ENCODE measurements at regions not wholly inside any gene's neighbourhood (a gene's known extent, or its start where the extent isn't known, plus 50 kb on each side); places are given as distances from the start of the nearest gene placed in this dataset.
"Not testable (repeated sequence)": the region's sequence is repeated elsewhere in the genome, so short reads cannot be mapped to it uniquely, and the experiment has no call there.

- no peak for DNase-seq
These were observed 248.7 kb upstream of the IRF2BP2 start for GRCh38 chr1:234858722-234859121.

GRCh38 chr1:234856845-234857245 lies 246.9 kb upstream of the IRF2BP2 start:
- no peak for DNase-seq

GRCh38 chr1:234855851-234856250 lies 245.9 kb upstream of the IRF2BP2 start:
- no peak for DNase-seq

- DNase-seq: no peak
These were observed 244.7 kb upstream of the IRF2BP2 start for GRCh38 chr1:234854645-234855039.

GRCh38 chr1:234853906-234854644 lies 244.1 kb upstream of the IRF2BP2 start:
- no peak for DNase-seq

GRCh38 chr1:234852659-234853058 lies 242.7 kb upstream of the IRF2BP2 start:
- no peak for DNase-seq

GRCh38 chr1:234851450-234852438 lies 241.8 kb upstream of the IRF2BP2 start:
- DNase-seq: no peak

- no peak for DNase-seq
These were observed 239.9 kb upstream of the IRF2BP2 start for GRCh38 chr1:234849832-234850231.

- DNase-seq: no peak
These were observed 239.1 kb upstream of the IRF2BP2 start for GRCh38 chr1:234848972-234849649.

- DNase-seq: not testable (repeated sequence)
These were observed 236.8 kb upstream of the IRF2BP2 start for GRCh38 chr1:234846813-234847212.

- no peak for DNase-seq
These were observed 235.9 kb upstream of the IRF2BP2 start for GRCh38 chr1:234845836-234846235.

- no peak for DNase-seq
These were observed 235.2 kb upstream of the IRF2BP2 start for GRCh38 chr1:234845097-234845660.

GRCh38 chr1:234844479-234845031 lies 234.6 kb upstream of the IRF2BP2 start:
- no peak for DNase-seq

- no peak for DNase-seq
These were observed 234.0 kb upstream of the IRF2BP2 start for GRCh38 chr1:234843946-234844345.

- peak; percentile 23 for DNase-seq
These were observed 233.0 kb upstream of the IRF2BP2 start for GRCh38 chr1:234842726-234843641.

- DNase-seq: no peak
These were observed 231.8 kb upstream of the IRF2BP2 start for GRCh38 chr1:234841710-234842231.

- DNase-seq: no peak
These were observed 231.3 kb upstream of the IRF2BP2 start for GRCh38 chr1:234841281-234841680.

- DNase-seq: no peak
These were observed 230.9 kb upstream of the IRF2BP2 start for GRCh38 chr1:234840843-234841242.

GRCh38 chr1:234840253-234840652 lies 230.3 kb upstream of the IRF2BP2 start:
- DNase-seq: no peak

GRCh38 chr1:234839663-234840062 lies 229.7 kb upstream of the IRF2BP2 start:
- DNase-seq: no peak

GRCh38 chr1:234838820-234839219 lies 228.8 kb upstream of the IRF2BP2 start:
- DNase-seq: no peak
